Stimulated activated naive CD4-positive, alpha-beta T cell (primary cell): ENCODE measurements at regions not wholly inside any gene's neighbourhood (a gene's known extent, or its start where the extent isn't known, plus 50 kb on each side); places are given as distances from the start of the nearest gene placed in this dataset.

Experiments
- DNase-seq, 6 experiments: peaks; one replicate each; lab custom pipeline; 2025; lab: John Stamatoyannopoulos, UW

GRCh38 chr1:81618376-81618775 is 182.4 kb upstream of the ADGRL2 start:
- DNase-seq: no peak

DNA sequence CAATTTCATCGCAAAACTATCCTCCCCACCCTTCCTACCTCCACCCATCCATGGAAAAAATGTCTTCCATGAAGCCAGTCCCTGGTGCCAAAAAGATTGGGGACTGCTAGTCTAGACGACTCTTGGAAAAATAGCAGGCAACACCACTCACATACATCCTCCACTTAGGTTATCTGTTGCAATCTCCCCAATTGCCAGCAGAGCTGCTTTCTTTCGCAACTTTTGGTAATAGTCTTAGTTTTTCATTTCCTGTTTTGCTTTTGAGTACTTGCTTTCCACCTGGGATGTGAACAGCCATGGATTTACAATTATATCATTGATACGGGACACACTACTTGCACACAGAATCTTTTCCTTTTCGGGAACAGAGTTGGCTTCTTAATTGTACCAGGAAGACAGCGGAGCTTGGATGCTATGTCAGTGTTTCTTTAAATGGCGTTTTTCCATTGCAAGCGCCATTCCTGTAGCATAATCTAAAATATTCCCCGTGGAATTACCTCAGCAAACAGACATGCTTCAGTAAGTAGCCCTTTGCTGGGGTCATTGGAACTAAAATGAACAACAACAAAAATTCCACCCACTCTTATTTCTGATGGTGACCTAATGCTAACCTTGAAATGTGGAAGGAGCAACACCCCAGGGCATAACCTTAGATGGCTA is 183.3 kb upstream of the ADGRL2 start:
- no peak for DNase-seq

DNA sequence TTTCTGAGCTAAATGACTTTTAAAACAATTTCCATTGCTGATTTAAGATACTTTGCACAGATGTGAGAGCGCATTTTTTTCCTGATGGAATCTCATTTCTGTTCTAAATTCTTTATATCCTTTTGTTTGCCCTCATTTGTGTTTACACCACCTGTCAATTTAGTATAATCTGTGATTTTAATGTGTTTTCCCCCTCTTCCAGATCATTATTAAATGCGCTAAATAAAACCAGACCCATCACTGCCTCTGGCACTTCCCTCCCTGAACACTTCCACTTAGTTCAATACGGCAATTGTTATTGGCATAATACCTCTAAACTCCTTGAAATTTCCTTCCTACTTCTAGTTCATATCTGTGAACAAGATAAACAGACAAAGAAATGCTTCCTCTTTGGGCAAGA is 186.9 kb upstream of the ADGRL2 start:
- no peak for DNase-seq

DNA sequence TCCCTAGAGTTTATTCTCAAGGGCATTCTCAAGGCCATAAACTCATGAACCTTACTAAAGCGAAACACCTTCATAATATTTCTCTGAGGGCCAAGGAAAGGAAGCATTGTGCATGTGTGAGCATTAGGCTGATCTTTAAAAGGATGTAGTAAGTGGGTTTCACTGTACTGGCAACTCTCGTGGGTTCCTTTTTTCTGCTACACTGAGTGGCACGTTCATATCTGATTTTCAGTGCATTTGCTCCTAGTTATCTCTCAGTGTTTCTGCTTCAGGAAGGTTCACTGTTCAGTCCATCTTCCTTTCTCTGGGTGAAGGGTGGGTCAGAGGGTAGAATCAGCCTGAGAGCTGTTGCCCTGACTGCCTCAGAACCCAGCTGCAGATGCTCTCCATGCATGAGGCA is 192.8 kb upstream of the ADGRL2 start:
- no peak for DNase-seq

- DNase-seq: no peak
These were observed 193.6 kb upstream of the ADGRL2 start for GRCh38 chr1:81607086-81607485.

- no peak for DNase-seq
These were observed 194.1 kb upstream of the ADGRL2 start for GRCh38 chr1:81606656-81607055.

- DNase-seq: no peak
These were observed 195.7 kb upstream of the ADGRL2 start for GRCh38 chr1:81605023-81605422.

- DNase-seq: no peak
These were observed 199.7 kb upstream of the ADGRL2 start for GRCh38 chr1:81600878-81601622.

DNA sequence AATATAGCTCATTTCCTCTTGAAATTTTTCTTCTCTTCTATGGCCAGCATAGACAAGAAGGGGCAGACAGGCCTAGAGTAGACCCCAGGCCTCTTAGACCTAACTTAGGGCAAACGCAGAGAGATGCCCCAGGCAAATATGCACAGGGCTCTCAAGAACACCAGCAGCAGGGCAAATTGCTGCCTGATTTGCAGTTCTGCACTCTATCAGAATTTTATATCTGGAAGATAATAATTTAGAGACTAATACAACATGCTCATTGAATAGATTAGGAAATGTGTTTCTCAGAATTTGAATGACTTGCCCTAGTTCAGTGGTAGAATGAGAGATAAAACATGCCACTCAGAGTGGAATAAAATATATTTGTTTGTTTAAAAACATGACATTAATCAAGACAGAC is 200.4 kb upstream of the ADGRL2 start:
- DNase-seq: no peak

DNA sequence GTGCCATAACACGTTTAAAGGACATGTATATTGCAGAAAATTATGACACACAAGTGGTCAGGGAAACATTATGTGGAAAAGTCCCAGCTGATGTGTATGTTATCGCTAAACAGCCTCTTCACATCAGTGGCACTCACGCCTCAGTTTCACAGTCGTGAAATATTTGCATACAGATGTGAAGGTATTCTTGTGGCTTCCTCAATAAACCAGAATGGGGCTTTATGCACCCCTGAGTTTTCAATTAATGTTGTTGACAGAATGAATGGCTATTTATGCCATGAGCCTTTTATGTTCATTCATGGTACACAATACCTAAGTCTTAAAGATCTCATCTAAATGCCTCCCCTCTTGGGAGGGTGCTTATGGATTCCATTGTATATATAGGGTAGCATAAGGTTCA is 202.1 kb upstream of the ADGRL2 start:
- no peak for DNase-seq

DNA sequence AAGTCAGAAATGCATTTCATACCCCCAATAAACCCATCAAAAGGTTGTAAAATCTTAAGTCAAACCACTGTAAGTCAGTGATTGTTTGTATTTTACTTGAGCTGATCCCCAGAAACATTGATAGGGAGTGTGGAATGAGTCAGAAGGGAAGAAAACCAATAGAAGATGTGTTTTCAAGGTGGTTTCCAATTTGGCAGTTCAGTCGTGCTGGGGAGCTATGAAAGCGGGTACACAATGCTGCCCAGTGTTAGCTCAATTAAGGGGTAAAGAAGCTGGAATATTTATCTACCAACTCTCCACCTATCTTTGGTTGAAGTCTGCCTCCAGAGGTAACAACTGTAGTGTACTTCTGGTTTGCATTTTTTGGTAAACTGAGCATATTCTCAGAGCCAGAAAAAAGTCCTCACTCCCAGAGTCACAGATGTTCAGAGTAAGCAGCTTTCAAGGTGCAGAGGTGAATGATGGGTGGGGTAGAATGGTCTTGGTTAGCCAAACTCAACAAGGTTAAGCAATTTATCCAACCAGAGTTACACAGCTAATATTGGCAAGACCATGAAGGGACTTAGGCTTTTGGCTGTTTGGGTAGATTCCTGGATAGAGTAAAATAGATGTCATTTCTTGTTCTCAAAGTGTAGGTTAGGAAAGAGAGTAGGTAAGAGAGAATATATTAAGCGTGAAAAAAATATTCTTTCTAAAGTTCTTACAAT is 202.9 kb upstream of the ADGRL2 start:
- no peak for DNase-seq

DNA sequence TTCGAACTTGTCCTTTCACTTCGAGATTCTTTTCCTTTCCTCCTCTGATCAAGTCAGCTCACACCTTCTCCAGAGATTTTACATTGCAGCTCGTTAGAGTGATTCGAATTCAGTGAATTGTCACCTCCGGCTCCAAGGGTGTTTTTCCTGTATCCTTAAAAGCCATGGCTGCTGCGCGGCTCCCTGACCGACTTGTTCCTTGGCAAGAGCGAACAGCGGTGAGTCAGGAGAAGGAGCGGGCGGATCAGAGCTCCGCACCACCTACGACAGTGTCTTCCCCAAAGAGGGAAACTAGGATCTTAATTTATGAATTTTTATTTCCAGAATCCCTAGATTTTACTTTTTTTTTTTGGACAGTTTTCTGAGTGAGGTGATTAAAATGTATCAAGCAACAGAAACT is 204.4 kb upstream of the ADGRL2 start:
- DNase-seq: no peak

DNA sequence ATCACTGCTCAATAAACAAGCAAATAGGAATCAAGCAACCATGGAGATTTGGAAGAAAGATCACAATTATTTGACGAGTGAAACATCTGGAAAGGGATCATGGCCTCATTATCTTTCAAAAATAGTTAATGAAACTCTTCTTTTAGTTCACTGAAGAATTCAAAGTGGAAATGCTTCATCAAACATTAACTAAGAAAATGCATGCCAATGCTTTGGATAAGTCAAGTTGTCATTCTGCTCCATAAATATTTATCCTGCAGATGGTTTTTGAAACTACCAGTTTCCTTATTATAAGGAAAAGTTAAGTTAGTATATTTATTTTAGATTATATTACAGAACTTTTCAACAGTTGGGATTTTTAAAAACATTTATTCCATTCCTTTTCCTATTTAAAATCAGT is 206.5 kb upstream of the ADGRL2 start:
- DNase-seq: no peak

DNA sequence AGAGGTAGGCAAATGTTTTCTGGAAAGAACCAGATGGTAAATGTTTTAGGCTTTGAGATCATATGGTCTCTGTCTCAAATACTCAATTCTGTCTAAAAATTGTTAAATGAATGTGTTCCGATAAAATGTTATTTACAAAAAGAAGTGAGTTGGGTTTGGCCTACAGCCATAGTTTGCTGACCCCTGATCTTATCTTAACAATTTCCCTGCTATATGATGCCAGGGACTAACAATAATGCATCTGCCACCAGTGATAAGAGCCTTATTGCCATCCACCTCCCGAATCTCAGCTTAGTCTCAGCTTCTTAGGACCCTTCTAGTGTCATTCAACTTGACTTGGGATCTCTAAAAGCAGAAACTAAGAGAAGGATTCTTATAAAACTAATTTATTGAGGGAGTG is 208.5 kb upstream of the ADGRL2 start:
- no peak for DNase-seq

- DNase-seq: no peak
These were observed 210.6 kb upstream of the ADGRL2 start for GRCh38 chr1:81590171-81590570.

- DNase-seq: no peak
These were observed 212.6 kb upstream of the ADGRL2 start for GRCh38 chr1:81588149-81588548.

DNA sequence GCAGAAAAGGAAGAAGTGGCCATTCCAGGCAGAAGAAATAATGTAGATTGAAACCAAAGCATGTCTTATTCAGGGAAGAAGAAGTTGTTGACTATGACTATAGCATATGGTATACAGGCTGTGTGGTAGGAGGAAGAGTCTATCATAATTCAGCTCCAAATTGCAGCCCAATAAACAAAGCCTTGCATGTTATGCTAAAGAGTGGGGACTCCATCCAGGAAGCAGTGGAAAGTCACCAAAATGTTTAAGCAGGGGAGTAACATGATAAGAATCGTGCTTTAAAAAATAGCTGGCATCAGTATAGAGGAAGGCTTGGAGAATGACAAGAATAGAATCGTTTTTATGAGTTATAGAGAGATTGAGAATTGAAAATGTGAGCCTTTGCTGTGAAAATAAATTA is 213.3 kb upstream of the ADGRL2 start:
- DNase-seq: no peak

DNA sequence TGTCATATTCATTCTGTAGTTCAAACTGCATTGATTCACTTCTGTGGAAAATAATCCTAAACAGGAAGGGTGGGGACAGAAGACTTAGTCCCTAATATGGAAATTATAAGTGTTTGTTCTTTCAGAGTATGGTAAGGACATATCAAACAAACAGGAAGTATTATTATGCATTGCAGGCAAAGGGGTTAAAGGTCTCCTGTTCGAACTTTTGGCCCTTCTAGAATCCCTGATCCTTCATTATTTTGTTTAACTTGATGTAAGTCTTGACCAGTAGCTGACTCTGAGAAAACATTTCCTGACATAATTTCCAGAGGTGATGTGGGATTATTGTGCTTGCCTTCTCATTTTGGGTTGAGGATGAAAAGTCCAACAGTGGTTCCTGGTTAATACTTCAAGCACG is 215.4 kb upstream of the ADGRL2 start:
- DNase-seq: no peak

- no peak for DNase-seq
These were observed 216.3 kb upstream of the ADGRL2 start for GRCh38 chr1:81584398-81584797.

DNA sequence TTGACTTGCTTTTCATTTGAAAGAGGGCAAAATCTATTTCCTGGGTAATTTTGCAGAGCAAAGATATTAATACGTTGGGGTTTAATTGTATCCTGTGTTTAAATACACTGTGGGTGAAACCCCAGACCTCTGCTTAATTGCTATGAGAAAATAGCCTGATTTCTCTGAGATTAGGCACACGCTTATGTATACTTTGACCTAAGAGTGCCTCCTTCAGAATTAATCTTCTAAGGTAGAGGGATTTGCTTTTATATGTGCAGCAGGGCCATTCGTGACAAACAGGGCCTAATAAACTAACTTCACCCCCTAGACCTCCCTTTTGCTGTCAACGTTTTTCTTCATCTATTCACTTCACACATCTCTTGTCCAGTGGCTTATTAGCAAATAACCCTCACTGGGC is 216.9 kb upstream of the ADGRL2 start:
- DNase-seq: no peak

DNA sequence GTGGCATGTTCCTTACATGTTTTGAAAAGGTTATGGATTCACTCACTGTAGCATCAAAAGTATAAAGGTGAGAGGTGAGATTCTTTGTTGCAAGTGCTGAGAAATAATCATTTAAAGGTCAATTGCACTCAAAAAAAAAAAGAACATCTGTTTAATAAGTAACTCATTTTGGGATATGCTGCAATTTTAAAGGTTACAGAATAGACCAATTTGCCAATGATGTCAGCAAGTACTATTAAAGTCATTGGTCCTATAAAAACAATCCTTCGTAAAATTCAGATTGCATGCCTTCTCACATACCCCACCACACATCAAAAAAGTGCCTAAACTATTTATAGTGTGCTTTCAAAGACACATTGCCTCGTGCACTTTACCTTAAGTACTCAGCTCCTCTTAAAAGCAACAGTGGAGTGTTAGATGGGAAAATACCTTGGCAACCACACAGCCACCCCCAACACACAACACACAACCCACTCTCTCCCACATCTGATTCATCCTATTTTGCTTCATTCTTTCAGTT is 218.2 kb upstream of the ADGRL2 start:
- DNase-seq: no peak

- DNase-seq: no peak
These were observed 221.9 kb upstream of the ADGRL2 start for GRCh38 chr1:81578867-81579266.
